ENCODE measurements at regions not wholly inside any gene's neighbourhood (a gene's known extent, or its start where the extent isn't known, plus 50 kb on each side); places are given as distances from the start of the nearest gene placed in this dataset.

DNA sequence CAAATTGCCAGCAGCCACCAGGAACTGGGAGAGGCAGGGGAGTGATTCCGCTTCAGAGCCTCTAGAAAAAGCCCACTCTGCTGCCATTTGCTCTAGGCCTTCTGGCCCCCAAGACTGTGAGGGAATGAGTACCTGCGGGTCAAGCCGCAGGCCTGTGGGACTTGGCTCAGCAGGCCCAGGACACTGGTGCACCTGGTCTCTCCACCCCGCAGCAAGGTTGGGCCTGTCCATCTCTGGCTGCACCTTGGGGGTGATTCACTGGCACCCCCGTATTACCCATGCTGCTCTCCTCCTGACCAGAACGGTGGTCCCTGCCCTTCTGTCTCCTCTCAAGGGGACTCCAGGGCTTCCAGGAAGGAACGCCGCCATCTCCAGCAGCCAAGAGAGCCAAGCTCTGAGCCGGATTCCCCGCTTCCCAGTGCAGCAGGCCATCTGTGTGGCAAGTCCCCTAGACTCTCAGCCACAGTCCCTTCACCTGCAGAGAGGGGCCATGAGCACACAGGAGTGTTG, 78.4 kb upstream of the OLFM1 start:
- intact Hi-C loops (cut with DNase I) = no loop called here
- Histone ChIP-seq H3K4me3 (no peak overlapping the region), H3K27me3 (peaks cover 0 to 22% (median 7%) of the 10 kb centered on the region in 7 donors), H3K27ac (no peak overlapping the region), H3K9me3 (no peaks in the 10 kb centered on the region), H3K4me1 (no peaks in the 10 kb centered on the region), H3K36me3 (no peaks in the 10 kb centered on the region)
- no peak for TF ChIP-seq CTCF (IDR thresholded peaks at IDR 0.05)
- WGBS, 2 donors = 91 to 93% methylated on average over 10 of the region's 10 CpGs
- ATAC-seq = no peak
- DNase-seq = no peak

DNA sequence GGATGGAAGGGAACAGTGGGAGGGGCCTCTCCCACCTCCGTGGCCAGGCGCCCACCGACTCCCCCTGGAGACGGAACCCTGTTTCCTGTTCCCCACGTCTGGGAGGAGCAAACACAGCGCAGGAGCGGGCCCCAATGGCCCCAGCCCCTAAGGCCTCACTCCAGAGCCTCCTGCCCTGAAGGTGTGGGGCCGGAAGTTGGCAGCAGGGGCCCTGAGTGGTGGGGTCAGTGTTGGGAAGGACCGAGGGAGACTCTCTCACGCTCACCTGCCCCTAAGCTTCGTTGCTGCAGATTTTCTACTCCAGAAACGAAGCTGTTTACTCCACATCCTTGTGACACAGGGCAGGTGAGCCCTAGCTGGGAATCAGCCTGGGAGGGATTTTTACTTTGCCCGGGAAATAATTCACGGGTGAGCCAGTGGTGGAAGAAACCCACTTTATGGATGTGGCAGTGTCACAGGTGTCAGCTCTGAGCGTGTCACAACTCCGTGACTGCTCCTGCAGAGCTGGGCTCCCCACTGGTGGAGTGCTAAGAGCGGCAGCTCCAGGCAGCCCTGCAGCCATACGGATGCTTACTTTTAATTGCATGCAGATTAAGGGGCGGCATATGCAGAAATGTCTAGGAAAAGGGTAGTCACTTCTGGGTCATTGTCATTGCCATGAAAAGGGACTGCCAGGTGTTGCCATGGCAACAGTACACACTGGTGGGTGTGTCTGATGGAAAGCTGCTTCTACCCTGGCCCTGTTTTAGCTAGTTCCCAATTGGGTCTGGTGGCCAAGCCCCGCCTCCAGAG, 77.5 kb upstream of the OLFM1 start:
- no peak for DNase-seq
- intact Hi-C loops (cut with DNase I) = loop anchor here in 1 of 10 donors (10.0 kb wide), 1 partner anchor 75 kb away; no protein-coding TSS in a partner anchor
- no peak overlapping the region for H3K4me3 ChIP-seq

DNA sequence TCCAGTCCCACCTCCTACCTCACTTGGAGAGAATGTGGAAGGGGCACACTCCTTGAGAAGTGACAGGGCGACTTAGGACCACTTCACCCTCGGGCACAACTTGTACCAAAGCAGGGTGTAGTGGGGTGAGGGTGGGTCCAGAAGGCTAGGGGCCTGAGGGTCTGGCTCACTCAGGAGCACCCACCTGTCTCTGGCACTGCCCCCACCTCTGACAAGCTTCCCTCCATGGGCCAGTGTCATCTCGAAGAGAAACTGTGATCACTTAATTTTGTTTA, 76.9 kb upstream of the OLFM1 start:
- no peak for TF ChIP-seq CTCF (IDR thresholded peaks at IDR 0.05)
- DNase-seq (no peak), ATAC-seq (no peak)
- H3K4me1 ChIP-seq = no peaks in the 10 kb centered on the region
- H3K9me3 ChIP-seq = no peaks in the 10 kb centered on the region
- H3K4me3 ChIP-seq = no peak overlapping the region
- H3K27me3 ChIP-seq = peaks cover 0 to 31% (median 7%) of the 10 kb centered on the region in 7 donors
- 86 to 87% methylated on average over 3 of the region's 3 CpGs for WGBS, 2 donors
- no peak overlapping the region for H3K27ac ChIP-seq
- intact Hi-C loops (cut with DNase I) = loop anchor here in 1 of 10 donors (10.0 kb wide), 1 partner anchor 76 kb away; no protein-coding TSS in a partner anchor
- H3K36me3 ChIP-seq = no peaks in the 10 kb centered on the region

More for the DNA sequence above, 77.5 kb upstream of the OLFM1 start:
- Histone ChIP-seq H3K27ac (no peak overlapping the region), H3K9me3 (no peaks in the 10 kb centered on the region), H3K4me1 (no peaks in the 10 kb centered on the region), H3K27me3 (peaks cover 0 to 26% (median 7%) of the 10 kb centered on the region in 7 donors), H3K36me3 (no peaks in the 10 kb centered on the region)
- no peak for TF ChIP-seq CTCF (IDR thresholded peaks at IDR 0.05)
- WGBS, 2 donors = 77 to 81% methylated on average over 20 of the region's 20 CpGs
- no peak for ATAC-seq

DNA sequence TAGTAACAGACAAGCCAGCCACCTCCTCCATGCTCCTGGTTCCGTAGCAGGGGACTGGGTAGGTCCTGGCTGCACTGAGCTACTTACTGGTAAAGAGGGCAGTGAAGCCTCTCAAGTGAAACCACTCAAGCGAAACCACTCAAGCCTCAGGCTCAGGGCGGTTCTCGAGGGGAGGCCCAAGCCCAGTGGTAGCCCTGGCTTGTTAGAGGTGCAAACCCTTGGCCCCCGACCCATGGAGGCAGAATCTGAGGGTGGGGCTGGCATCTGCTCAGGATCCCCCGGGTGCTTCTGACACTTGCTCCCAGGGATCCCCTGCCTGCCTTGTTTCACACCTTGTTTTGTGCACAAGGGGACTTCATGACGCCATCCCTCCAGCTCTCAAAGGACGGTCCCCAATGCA, 76.5 kb upstream of the OLFM1 start:
- H3K27me3 ChIP-seq = peaks cover 0 to 35% (median 7%) of the 10 kb centered on the region in 7 donors

More for the DNA sequence above, 76.5 kb upstream of the OLFM1 start:
- no peaks in the 10 kb centered on the region for H3K4me1 ChIP-seq
- intact Hi-C loops (cut with DNase I) = loop anchor here in 1 of 10 donors (10.0 kb wide), 1 partner anchor 76 kb away; no protein-coding TSS in a partner anchor
- DNase-seq (no peak), ATAC-seq (no peak)
- H3K4me3 ChIP-seq = no peak overlapping the region
- WGBS, 2 donors = 80 to 83% methylated on average over 8 of the region's 8 CpGs
- no peak for TF ChIP-seq CTCF (IDR thresholded peaks at IDR 0.05)
- H3K36me3 ChIP-seq = no peaks in the 10 kb centered on the region
- no peaks in the 10 kb centered on the region for H3K9me3 ChIP-seq
- H3K27ac ChIP-seq = no peak overlapping the region

All from heart right ventricle (tissue), 16 donors.